IMR-90 (cell line): ENCODE measurements at regions not wholly inside any gene's neighbourhood (a gene's known extent, or its start where the extent isn't known, plus 50 kb on each side); places are given as distances from the start of the nearest gene placed in this dataset.

Experiments
- ATAC-seq: fragments of 200-7000 bp; cut with Tn5 transposase; 2 replicates; pipeline ENCODE4 v1.9.1; 2020; ENCODE audit warnings: low read depth, mild to moderate bottlenecking, moderate library complexity
- BruUV-seq: library from RNA; stranded (reverse); fragments of 400-500 nt; replicated peaks from 2 replicates; lab custom pipeline; 2021; lab: Mats Ljungman, UMichigan
- CTCF ChIA-PET: fragments of 300-600 bp; formaldehyde crosslinking; extraction: SDS; loops from one replicate; lab custom pipeline; 2021; ENCODE audit warnings: antibody characterized with exemption; lab: Yijun Ruan, JAX
- POLR2A ChIA-PET: fragments of 300-600 bp; sonication (Branson Sonifier 250); formaldehyde crosslinking; loops from one replicate; lab custom pipeline; 2022; ENCODE audit warnings: antibody characterized with exemption; ENCODE audit not compliant: unreplicated experiment; lab: Charles Lee
- DNase-seq: peaks from one replicate; pipeline ENCODE4 v3.0.0; 2013
- H2AFZ ChIP-seq: replicated peaks from 2 replicates; pipeline ENCODE3; 2013; ENCODE audit warnings: low read length, mild to moderate bottlenecking; ENCODE audit not compliant: poor library complexity
- H2AK5ac ChIP-seq: 2 replicates; pipeline ENCODE4 v1.6.1; 2013; ENCODE audit warnings: low read depth, low read length, inconsistent platforms
- H2AK9ac ChIP-seq: replicated peaks from 2 replicates; pipeline ENCODE3; 2013; ENCODE audit warnings: mild to moderate bottlenecking, low read depth, low read length, moderate library complexity; ENCODE audit not compliant: poor library complexity
- H2BK120ac ChIP-seq: 2 replicates; pipeline ENCODE4 v1.6.1; 2013; ENCODE audit warnings: low read depth, low read length, inconsistent platforms
- H2BK15ac ChIP-seq: 3 replicates; pipeline ENCODE4 v1.6.1; 2013; ENCODE audit warnings: low read depth, low read length, inconsistent platforms
- H2BK20ac ChIP-seq: 2 replicates; pipeline ENCODE4 v1.6.1; 2013; ENCODE audit warnings: low read depth, mild to moderate bottlenecking, inconsistent platforms, low read length, moderate library complexity
- H2BK5ac ChIP-seq: 2 replicates; pipeline ENCODE4 v1.6.1; 2013; ENCODE audit warnings: mild to moderate bottlenecking, low read depth, low read length, inconsistent platforms; ENCODE audit not compliant: poor library complexity, severe bottlenecking
- H3K14ac ChIP-seq: replicated peaks from 2 replicates; pipeline ENCODE4 v1.6.1; 2013; ENCODE audit warnings: low read depth, low read length, inconsistent platforms
- H3K18ac ChIP-seq: 2 replicates; pipeline ENCODE4 v1.6.1; 2013; ENCODE audit warnings: low read depth, low read length, control low read depth
- H3K23ac ChIP-seq: 2 replicates; pipeline ENCODE4 v1.6.1; 2013; ENCODE audit warnings: low read depth, low read length, inconsistent platforms
- H3K27ac ChIP-seq: 2 replicates; pipeline ENCODE4 v1.5.1; 2013; ENCODE audit warnings: mild to moderate bottlenecking, control low read depth, low read length; ENCODE audit not compliant: insufficient read depth
- H3K27me3 ChIP-seq: 2 replicates; pipeline ENCODE4 v1.6.1; 2013; ENCODE audit warnings: low read length; ENCODE audit not compliant: control insufficient read depth, insufficient read depth
- H3K36me3 ChIP-seq: 2 replicates; pipeline ENCODE4 v1.6.1; 2013; ENCODE audit warnings: low read length, mixed read lengths; ENCODE audit not compliant: control insufficient read depth, insufficient read depth
- H3K4ac ChIP-seq: 2 replicates; pipeline ENCODE4 v1.6.1; 2013; ENCODE audit warnings: low read depth, low read length, inconsistent platforms
- H3K4me1 ChIP-seq: 2 replicates; pipeline ENCODE4 v1.6.1; 2013; ENCODE audit warnings: low read length, mixed read lengths; ENCODE audit not compliant: control insufficient read depth, insufficient read depth
- H3K4me2 ChIP-seq: 2 replicates; pipeline ENCODE4 v1.6.1; 2013; ENCODE audit warnings: low read depth, mild to moderate bottlenecking, control low read depth, low read length, moderate library complexity
- H3K4me3 ChIP-seq: 2 replicates; pipeline ENCODE4 v1.5.1; 2013; ENCODE audit warnings: low read depth, mild to moderate bottlenecking, control low read depth, low read length, moderate library complexity; ENCODE audit not compliant: insufficient read depth
- H3K56ac ChIP-seq: 2 replicates; pipeline ENCODE4 v1.6.1; 2013; ENCODE audit warnings: low read length, inconsistent platforms; ENCODE audit not compliant: insufficient read depth; ENCODE audit errors: extremely low read depth
- H3K79me1 ChIP-seq, 2 experiments: 2 replicates each; pipeline ENCODE4 v1.6.1; 2013; ENCODE audit warnings: low read length in 2 of 2, inconsistent platforms in 1 of 2, low read depth in 1 of 2
- H3K9ac ChIP-seq: 2 replicates; pipeline ENCODE4 v1.6.1; 2013; ENCODE audit warnings: low read depth, low read length, control low read depth
- H3K9me1 ChIP-seq: 2 replicates; pipeline ENCODE4 v1.6.1; 2013; ENCODE audit warnings: low read length, inconsistent platforms; ENCODE audit not compliant: insufficient read depth
- H3K9me3 ChIP-seq: 2 replicates; pipeline ENCODE4 v1.6.1; 2013; ENCODE audit warnings: low read length; ENCODE audit not compliant: control insufficient read depth, insufficient read depth
- H4K20me1 ChIP-seq: 2 replicates; pipeline ENCODE4 v1.6.1; 2013; ENCODE audit warnings: low read length, inconsistent platforms; ENCODE audit not compliant: insufficient read depth
- H4K5ac ChIP-seq: 2 replicates; pipeline ENCODE4 v1.6.1; 2013; ENCODE audit warnings: mild to moderate bottlenecking, low read depth, low read length, control low read depth
- H4K8ac ChIP-seq, 2 experiments: 2 replicates each; pipeline ENCODE4 v1.6.1; 2013; ENCODE audit warnings: low read depth in 2 of 2, low read length in 2 of 2, control low read depth in 1 of 2, inconsistent platforms in 1 of 2
- H4K91ac ChIP-seq: 2 replicates; pipeline ENCODE4 v1.6.1; 2013; ENCODE audit warnings: low read depth, low read length, inconsistent platforms; ENCODE audit not compliant: insufficient read depth
- BHLHE40 ChIP-seq: fragments of 150-350 bp; IDR thresholded peaks from 2 replicates; pipeline ENCODE4 v1.6.1; 2016; ENCODE audit warnings: mild to moderate bottlenecking, low read depth, low read length
- CEBPB ChIP-seq: IDR thresholded peaks from 2 replicates; pipeline ENCODE4 v1.6.1; 2012; ENCODE audit warnings: low read depth, low read length, improper control_type of control experiment
- CHD1 ChIP-seq: IDR thresholded peaks from 2 replicates; pipeline ENCODE4 v1.6.1; 2012; ENCODE audit warnings: low read depth, low read length, improper control_type of control experiment
- FOS ChIP-seq: fragments of 150-350 bp; IDR thresholded peaks from 2 replicates; pipeline ENCODE4 v1.6.1; 2016; ENCODE audit warnings: low read depth, low read length
- MAFK ChIP-seq: IDR thresholded peaks from 2 replicates; pipeline ENCODE4 v1.6.1; 2012; ENCODE audit warnings: low read depth, low read length, improper control_type of control experiment
- MAZ ChIP-seq: IDR thresholded peaks from 2 replicates; pipeline ENCODE4 v1.6.1; 2012; ENCODE audit warnings: low read depth, mild to moderate bottlenecking, low read length, improper control_type of control experiment, moderate library complexity, borderline replicate concordance
- MXI1 ChIP-seq: IDR thresholded peaks from 2 replicates; pipeline ENCODE4 v1.6.1; 2012; ENCODE audit warnings: low read depth, mild to moderate bottlenecking, low read length, moderate library complexity, borderline replicate concordance
- NFE2L2 ChIP-seq: fragments of 150-350 bp; IDR thresholded peaks from 2 replicates; pipeline ENCODE4 v1.6.1; 2016; ENCODE audit warnings: low read depth, mild to moderate bottlenecking, low read length
- POLR2A ChIP-seq: IDR thresholded peaks from 2 replicates; pipeline ENCODE4 v1.6.1; 2012; ENCODE audit warnings: mild to moderate bottlenecking, low read depth, low read length
- RAD21 ChIP-seq: IDR thresholded peaks from 2 replicates; pipeline ENCODE4 v1.6.1; 2012; ENCODE audit warnings: low read length, improper control_type of control experiment
- RCOR1 ChIP-seq: IDR thresholded peaks from 2 replicates; pipeline ENCODE4 v1.6.1; 2012; ENCODE audit warnings: mild to moderate bottlenecking, low read length, improper control_type of control experiment; ENCODE audit not compliant: insufficient replicate concordance
- RFX5 ChIP-seq: IDR thresholded peaks from 2 replicates; pipeline ENCODE4 v1.8.0; 2012; ENCODE audit warnings: low read depth, mild to moderate bottlenecking, low read length, moderate library complexity
- SMC3 ChIP-seq: fragments of 150-350 bp; IDR thresholded peaks from 2 replicates; pipeline ENCODE4 v1.6.1; 2016; ENCODE audit warnings: low read depth, mild to moderate bottlenecking, antibody characterized with exemption, low read length, moderate library complexity
- WGBS, 2 experiments: methylation state at CpG; one replicate each; pipeline versions ENCODE4 v1.1.5 to v1.1.7; 2013; ENCODE audit warnings: missing lambda C conversion rate in 2 of 2; ENCODE audit not compliant: insufficient read length in 1 of 2; ENCODE audit errors: extremely low coverage in 2 of 2; 5-methylcytosine and 5-hydroxymethylcytosine counted together
- dilution Hi-C: fragments of 300-500 bp; cut with HindIII; formaldehyde crosslinking; loops from one replicate; pipeline ENCODE4 v1.14.3; 2018; ENCODE audit warnings: low sequenced_read_pairs; ENCODE audit not compliant: unreplicated experiment
- in situ Hi-C: fragments of 300-500 bp; cut with MboI; formaldehyde crosslinking; loops from 3 replicates; pipeline ENCODE4 v1.14.3; 2019; ENCODE audit warnings: low sequenced_read_pairs, inconsistent platforms, mixed read lengths
- intact Hi-C: fragments of 100-400 bp; cut with micrococcal nuclease; formaldehyde crosslinking; loops from 2 replicates; pipeline ENCODE4 v1.10.0; 2022
- TF ChIP-seq, protein P1 (sequence below): conservative IDR thresholded peaks from 2 replicates; pipeline ENCODE4 v1.5.1; 2012; ENCODE audit warnings: mild to moderate bottlenecking, low read depth, low read length, improper control_type of control experiment
- TF ChIP-seq, protein P2 (sequence below): fragments of 150-350 bp; IDR thresholded peaks from 2 replicates; pipeline ENCODE4 v1.6.1; 2016; ENCODE audit warnings: low read depth, mild to moderate bottlenecking, low read length, moderate library complexity, borderline replicate concordance
- TF ChIP-seq, protein P3 (sequence below): fragments of 150-350 bp; IDR thresholded peaks from 2 replicates; pipeline ENCODE4 v1.6.1; 2017; ENCODE audit warnings: mild to moderate bottlenecking, antibody characterized with exemption, low read length, low read depth

DNA sequence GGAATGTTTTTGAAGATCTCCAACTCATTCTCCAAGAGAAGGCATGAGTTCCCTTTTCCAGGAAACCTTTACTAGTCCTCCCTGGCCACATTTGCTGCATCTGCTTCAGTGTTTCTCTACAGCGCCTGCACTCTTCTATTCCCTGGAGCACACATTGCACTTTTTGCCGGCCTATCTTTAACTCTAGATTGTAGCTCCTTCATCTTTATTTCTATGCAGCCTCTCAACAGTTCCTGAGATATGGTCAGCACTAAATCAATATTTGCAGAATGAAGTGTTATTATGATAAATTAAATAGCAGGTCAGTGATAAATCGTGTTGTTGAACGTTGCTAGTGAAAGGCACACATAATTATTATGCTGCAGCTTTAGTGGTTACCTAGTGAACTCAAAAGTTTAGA, 88.3 kb downstream of the VCX3A start:
- Histone ChIP-seq H2BK5ac (no peak overlapping the region), H3K4me1 (no peaks in the 10 kb centered on the region), H2AK9ac (no peak overlapping the region), H3K9me3 (peaks cover 17% of the 10 kb centered on the region), H3K4ac (no peak overlapping the region), H3K36me3 (no peaks in the 10 kb centered on the region), H3K4me3 (no peak overlapping the region), H2BK120ac (no peak overlapping the region), H2BK20ac (no peak overlapping the region), H4K8ac (no peak overlapping the region), H3K4me2 (no peak overlapping the region), H4K20me1 (no peaks in the 10 kb centered on the region), H3K56ac (no peak overlapping the region), H3K23ac (no peak overlapping the region), H3K9ac (no peak overlapping the region), H3K27me3 (no peaks in the 10 kb centered on the region), H3K79me1 (no peaks in the 10 kb centered on the region), H2BK15ac (no peak overlapping the region), H2AFZ (no peak overlapping the region), H4K5ac (no peak overlapping the region), H3K14ac (no peak overlapping the region), H3K18ac (no peak overlapping the region), H4K91ac (no peak overlapping the region), H3K9me1 (no peaks in the 10 kb centered on the region), H2AK5ac (no peak overlapping the region), H3K27ac (no peak overlapping the region)
- CTCF ChIA-PET: no interaction called here
- no TSS peak for BruUV-seq
- DNase-seq (no peak), ATAC-seq (no peak)
- in situ Hi-C loops: no loop called here
- WGBS, 2 experiments: no CpG with 5 or more reads among the region's 4 CpGs
- POLR2A ChIA-PET: no interaction called here
- dilution Hi-C loops: no loop called here
- TF ChIP-seq BHLHE40 (no peak), CEBPB (no peak), FOS (no peak), SMC3 (no peak), RFX5 (no peak), RAD21 (no peak), MXI1 (no peak), MAZ (no peak), NFE2L2 (no peak), POLR2A (no peak), RCOR1 (no peak), CHD1 (no peak), MAFK (no peak)
- TF ChIP-seq, protein P1, sequence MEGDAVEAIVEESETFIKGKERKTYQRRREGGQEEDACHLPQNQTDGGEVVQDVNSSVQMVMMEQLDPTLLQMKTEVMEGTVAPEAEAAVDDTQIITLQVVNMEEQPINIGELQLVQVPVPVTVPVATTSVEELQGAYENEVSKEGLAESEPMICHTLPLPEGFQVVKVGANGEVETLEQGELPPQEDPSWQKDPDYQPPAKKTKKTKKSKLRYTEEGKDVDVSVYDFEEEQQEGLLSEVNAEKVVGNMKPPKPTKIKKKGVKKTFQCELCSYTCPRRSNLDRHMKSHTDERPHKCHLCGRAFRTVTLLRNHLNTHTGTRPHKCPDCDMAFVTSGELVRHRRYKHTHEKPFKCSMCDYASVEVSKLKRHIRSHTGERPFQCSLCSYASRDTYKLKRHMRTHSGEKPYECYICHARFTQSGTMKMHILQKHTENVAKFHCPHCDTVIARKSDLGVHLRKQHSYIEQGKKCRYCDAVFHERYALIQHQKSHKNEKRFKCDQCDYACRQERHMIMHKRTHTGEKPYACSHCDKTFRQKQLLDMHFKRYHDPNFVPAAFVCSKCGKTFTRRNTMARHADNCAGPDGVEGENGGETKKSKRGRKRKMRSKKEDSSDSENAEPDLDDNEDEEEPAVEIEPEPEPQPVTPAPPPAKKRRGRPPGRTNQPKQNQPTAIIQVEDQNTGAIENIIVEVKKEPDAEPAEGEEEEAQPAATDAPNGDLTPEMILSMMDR: no peak
- TF ChIP-seq, protein P2, sequence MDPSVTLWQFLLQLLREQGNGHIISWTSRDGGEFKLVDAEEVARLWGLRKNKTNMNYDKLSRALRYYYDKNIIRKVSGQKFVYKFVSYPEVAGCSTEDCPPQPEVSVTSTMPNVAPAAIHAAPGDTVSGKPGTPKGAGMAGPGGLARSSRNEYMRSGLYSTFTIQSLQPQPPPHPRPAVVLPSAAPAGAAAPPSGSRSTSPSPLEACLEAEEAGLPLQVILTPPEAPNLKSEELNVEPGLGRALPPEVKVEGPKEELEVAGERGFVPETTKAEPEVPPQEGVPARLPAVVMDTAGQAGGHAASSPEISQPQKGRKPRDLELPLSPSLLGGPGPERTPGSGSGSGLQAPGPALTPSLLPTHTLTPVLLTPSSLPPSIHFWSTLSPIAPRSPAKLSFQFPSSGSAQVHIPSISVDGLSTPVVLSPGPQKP: no peak
- TF ChIP-seq, protein P3, sequence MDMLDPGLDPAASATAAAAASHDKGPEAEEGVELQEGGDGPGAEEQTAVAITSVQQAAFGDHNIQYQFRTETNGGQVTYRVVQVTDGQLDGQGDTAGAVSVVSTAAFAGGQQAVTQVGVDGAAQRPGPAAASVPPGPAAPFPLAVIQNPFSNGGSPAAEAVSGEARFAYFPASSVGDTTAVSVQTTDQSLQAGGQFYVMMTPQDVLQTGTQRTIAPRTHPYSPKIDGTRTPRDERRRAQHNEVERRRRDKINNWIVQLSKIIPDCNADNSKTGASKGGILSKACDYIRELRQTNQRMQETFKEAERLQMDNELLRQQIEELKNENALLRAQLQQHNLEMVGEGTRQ: no peak
- intact Hi-C loops: no loop called here
